Vagina (tissue), 2 donors: ENCODE measurements at regions not wholly inside any gene's neighbourhood (a gene's known extent, or its start where the extent isn't known, plus 50 kb on each side); places are given as distances from the start of the nearest gene placed in this dataset.

Source experiments
- POLR2A ChIP-seq, 2 donors: fragments of 450-650 bp; IDR thresholded peaks; one replicate each; pipeline ENCODE4 v1.6.1; 2017; ENCODE audit warnings: antibody characterized with exemption in 2 of 2, mild to moderate bottlenecking in 2 of 2, moderate library complexity in 2 of 2
- TF ChIP-seq, protein P1 (sequence below), 3 experiments: fragments of 450-650 bp in 2 of 3; fragments of 200-600 bp in 1 of 3; sonication (generic) in 1 of 3; IDR thresholded peaks; one replicate each; pipeline ENCODE4 v1.5.1; 2017 to 2019; ENCODE audit warnings: antibody characterized with exemption in 3 of 3, mild to moderate bottlenecking in 2 of 3, moderate library complexity in 2 of 3

DNA sequence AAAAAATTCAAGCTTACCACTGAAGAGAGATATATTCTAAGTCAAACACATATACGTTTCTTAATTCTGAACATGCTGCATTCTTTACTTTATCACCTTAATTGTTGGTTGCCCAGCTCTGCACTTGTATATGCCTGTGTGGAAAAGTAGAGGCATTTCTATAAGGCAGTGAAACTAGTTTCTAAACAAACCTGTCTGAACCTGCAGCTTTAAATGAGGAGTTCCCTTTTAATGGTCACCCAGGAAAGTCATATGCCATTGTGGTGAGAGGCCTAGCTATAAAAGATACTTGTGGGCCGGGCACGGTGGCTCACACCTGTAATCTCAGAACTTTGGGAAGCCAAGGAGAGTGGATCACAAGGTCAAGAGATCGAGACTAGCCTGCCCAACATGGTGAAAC, 147.4 kb upstream of the RXFP1 start:
- TF ChIP-seq, protein P1, sequence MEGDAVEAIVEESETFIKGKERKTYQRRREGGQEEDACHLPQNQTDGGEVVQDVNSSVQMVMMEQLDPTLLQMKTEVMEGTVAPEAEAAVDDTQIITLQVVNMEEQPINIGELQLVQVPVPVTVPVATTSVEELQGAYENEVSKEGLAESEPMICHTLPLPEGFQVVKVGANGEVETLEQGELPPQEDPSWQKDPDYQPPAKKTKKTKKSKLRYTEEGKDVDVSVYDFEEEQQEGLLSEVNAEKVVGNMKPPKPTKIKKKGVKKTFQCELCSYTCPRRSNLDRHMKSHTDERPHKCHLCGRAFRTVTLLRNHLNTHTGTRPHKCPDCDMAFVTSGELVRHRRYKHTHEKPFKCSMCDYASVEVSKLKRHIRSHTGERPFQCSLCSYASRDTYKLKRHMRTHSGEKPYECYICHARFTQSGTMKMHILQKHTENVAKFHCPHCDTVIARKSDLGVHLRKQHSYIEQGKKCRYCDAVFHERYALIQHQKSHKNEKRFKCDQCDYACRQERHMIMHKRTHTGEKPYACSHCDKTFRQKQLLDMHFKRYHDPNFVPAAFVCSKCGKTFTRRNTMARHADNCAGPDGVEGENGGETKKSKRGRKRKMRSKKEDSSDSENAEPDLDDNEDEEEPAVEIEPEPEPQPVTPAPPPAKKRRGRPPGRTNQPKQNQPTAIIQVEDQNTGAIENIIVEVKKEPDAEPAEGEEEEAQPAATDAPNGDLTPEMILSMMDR (IDR thresholded peaks at IDR 0.05), result no peak
- TF ChIP-seq POLR2A (IDR thresholded peaks at IDR 0.05), result no peak
